Type B pancreatic cell (in vitro differentiated cells): ENCODE measurements at regions not wholly inside any gene's neighbourhood (a gene's known extent, or its start where the extent isn't known, plus 50 kb on each side); places are given as distances from the start of the nearest gene placed in this dataset.
"Not testable (repeated sequence)": the region's sequence is repeated elsewhere in the genome, so short reads cannot be mapped to it uniquely, and the experiment has no call there.

Source experiments
- DNase-seq: peaks from one replicate; pipeline ENCODE4 v3.0.0; 2021; ENCODE audit warnings: mixed read lengths; ENCODE audit not compliant: unreplicated experiment; ENCODE audit errors: extremely low spot score
- H3K27ac Mint-ChIP-seq: 2 replicates; pipeline ENCODE4 v1.8.0; 2021; ENCODE audit warnings: mild to moderate bottlenecking, mixed read lengths
- H3K27me3 Mint-ChIP-seq: 2 replicates; pipeline ENCODE4 v1.8.0; 2021; ENCODE audit warnings: mixed read lengths
- H3K36me3 Mint-ChIP-seq: 2 replicates; pipeline ENCODE4 v1.8.0; 2021; ENCODE audit warnings: mixed read lengths
- H3K4me1 Mint-ChIP-seq: one replicate; pipeline ENCODE4 v1.8.0; 2021; ENCODE audit warnings: mixed read lengths; ENCODE audit not compliant: unreplicated experiment
- H3K4me3 Mint-ChIP-seq: 2 replicates; pipeline ENCODE4 v1.8.0; 2021; ENCODE audit warnings: mild to moderate bottlenecking, mixed read lengths
- H3K9me3 Mint-ChIP-seq: 2 replicates; pipeline ENCODE4 v1.8.0; 2021; ENCODE audit warnings: mixed read lengths
- TF ChIP-seq, protein P1 (sequence below): fragments of 200-600 bp; sonication (generic); conservative IDR thresholded peaks from 2 replicates; pipeline ENCODE4 v1.5.0; 2021; ENCODE audit warnings: antibody characterized with exemption, mild to moderate bottlenecking

DNA sequence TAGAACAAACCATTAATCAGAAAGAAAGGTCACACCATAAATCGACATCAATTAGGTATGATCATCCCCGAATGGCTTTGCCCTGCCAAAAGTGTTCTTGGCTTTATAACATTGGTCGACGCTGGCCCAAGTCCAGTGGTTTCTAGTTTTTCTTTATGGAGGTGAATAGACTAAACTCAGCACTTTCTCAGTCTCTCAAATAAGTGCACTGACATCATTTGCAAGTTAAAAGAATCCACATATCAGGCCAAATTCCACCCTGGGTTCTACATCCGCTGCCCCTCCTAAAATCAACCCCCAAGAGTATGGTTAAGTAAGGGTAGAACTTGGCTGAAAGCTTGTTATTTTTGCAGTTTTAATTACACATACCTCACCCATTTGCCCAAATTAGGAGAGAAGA, 314.3 kb downstream of the C12orf75 start:
- Mint-ChIP-seq H3K4me1 (peaks cover 27% of the 10 kb centered on the region), H3K27me3 (no peaks in the 10 kb centered on the region), H3K9me3 (peaks cover 9% of the 10 kb centered on the region), H3K36me3 (no peaks in the 10 kb centered on the region), H3K27ac (no peak overlapping the region), H3K4me3 (no peak overlapping the region)
- DNase-seq: no peak
- TF ChIP-seq, protein P1, sequence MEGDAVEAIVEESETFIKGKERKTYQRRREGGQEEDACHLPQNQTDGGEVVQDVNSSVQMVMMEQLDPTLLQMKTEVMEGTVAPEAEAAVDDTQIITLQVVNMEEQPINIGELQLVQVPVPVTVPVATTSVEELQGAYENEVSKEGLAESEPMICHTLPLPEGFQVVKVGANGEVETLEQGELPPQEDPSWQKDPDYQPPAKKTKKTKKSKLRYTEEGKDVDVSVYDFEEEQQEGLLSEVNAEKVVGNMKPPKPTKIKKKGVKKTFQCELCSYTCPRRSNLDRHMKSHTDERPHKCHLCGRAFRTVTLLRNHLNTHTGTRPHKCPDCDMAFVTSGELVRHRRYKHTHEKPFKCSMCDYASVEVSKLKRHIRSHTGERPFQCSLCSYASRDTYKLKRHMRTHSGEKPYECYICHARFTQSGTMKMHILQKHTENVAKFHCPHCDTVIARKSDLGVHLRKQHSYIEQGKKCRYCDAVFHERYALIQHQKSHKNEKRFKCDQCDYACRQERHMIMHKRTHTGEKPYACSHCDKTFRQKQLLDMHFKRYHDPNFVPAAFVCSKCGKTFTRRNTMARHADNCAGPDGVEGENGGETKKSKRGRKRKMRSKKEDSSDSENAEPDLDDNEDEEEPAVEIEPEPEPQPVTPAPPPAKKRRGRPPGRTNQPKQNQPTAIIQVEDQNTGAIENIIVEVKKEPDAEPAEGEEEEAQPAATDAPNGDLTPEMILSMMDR: no peak

DNA sequence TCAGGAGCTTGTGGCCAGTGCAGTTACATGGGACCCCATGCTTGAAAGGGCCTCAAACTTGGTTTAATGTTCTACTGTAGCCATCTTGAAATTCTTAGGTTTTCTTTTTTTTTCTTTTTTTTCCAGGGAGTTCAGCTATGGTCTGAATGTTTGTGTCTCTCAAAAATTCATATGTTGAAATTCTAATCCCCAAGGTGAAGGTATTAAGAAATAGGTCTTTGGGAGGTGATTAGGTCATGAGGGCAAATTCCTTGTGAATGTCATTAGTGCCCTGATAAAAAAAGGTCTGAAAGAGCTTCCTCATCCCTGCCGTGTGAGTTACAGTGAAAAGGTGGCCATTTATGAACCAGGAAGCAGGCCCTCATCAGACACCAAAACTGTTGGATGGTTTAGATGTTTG, 324.1 kb downstream of the C12orf75 start:
- TF ChIP-seq, protein P1: no peak
- DNase-seq: no peak
- Mint-ChIP-seq H3K9me3 (peaks cover 18% of the 10 kb centered on the region), H3K36me3 (no peaks in the 10 kb centered on the region), H3K4me3 (no peak overlapping the region), H3K27ac (no peak overlapping the region), H3K4me1 (no peaks in the 10 kb centered on the region), H3K27me3 (peaks cover 2% of the 10 kb centered on the region)

- Mint-ChIP-seq H3K27ac (no peak overlapping the region), H3K27me3 (peaks cover 4% of the 10 kb centered on the region), H3K4me1 (no peaks in the 10 kb centered on the region), H3K4me3 (no peak overlapping the region), H3K36me3 (no peaks in the 10 kb centered on the region), H3K9me3 (peaks cover 6% of the 10 kb centered on the region)
- TF ChIP-seq, protein P1: no peak
- no peak for DNase-seq
These were observed 327.9 kb downstream of the C12orf75 start for GRCh38 chr12:105658389-105658788.

- H3K27ac Mint-ChIP-seq: no peak overlapping the region
- H3K4me3 Mint-ChIP-seq: no peak overlapping the region
- no peaks in the 10 kb centered on the region for H3K36me3 Mint-ChIP-seq
- H3K9me3 Mint-ChIP-seq: peaks cover 5% of the 10 kb centered on the region
- TF ChIP-seq, protein P1: no peak
- peaks cover 4% of the 10 kb centered on the region for H3K27me3 Mint-ChIP-seq
- no peak for DNase-seq
- H3K4me1 Mint-ChIP-seq: no peaks in the 10 kb centered on the region
These were observed 329.0 kb downstream of the C12orf75 start for GRCh38 chr12:105659355-105660075.

GRCh38 chr12:105664765-105665164, 334.3 kb downstream of the C12orf75 start:
- not testable (repeated sequence) for H3K36me3 Mint-ChIP-seq, H3K27ac Mint-ChIP-seq, H3K9me3 Mint-ChIP-seq, DNase-seq, H3K4me1 Mint-ChIP-seq, H3K4me3 Mint-ChIP-seq
- H3K27me3 Mint-ChIP-seq: peaks cover 11% of the 10 kb centered on the region

DNA sequence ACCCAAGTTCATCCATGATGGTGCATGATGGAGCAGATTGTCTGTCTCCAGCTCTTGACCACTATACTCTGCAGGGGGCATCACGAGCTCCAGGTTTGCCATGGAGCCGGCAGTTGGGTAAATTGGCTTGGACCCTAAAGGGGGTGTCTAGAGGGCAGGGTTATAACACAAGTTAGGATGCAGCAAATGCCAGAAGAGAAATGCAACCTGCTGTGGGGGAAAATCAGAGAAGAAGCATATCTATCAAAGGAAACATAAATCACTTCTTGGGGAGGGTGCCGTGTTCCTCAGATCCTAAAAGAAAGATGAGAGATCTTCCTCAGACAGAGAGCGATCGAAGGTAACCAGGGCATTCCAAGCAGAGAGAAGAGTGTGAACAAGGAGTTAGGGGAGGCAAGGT, 334.9 kb downstream of the C12orf75 start:
- TF ChIP-seq, protein P1: no peak
- no peak for DNase-seq
- no peak overlapping the region for H3K27ac Mint-ChIP-seq
- H3K4me1 Mint-ChIP-seq: no peaks in the 10 kb centered on the region
- H3K27me3 Mint-ChIP-seq: peaks cover 11% of the 10 kb centered on the region
- no peaks in the 10 kb centered on the region for H3K36me3 Mint-ChIP-seq
- no peaks in the 10 kb centered on the region for H3K9me3 Mint-ChIP-seq
- no peak overlapping the region for H3K4me3 Mint-ChIP-seq
